Neural progenitor cell (in vitro differentiated cells): ENCODE measurements at regions not wholly inside any gene's neighbourhood (a gene's known extent, or its start where the extent isn't known, plus 50 kb on each side); places are given as distances from the start of the nearest gene placed in this dataset.

ENCODE experiments used
- DNase-seq: peaks from one replicate; pipeline ENCODE4 v3.0.0-alpha.2; 2016; ENCODE audit warnings: low spot score
- H2AFZ ChIP-seq: fragments of 200-600 bp; sonication (generic); replicated peaks from 2 replicates; pipeline ENCODE4 v1.6.1; 2016; ENCODE audit warnings: antibody characterized with exemption
- H3F3A ChIP-seq: fragments of 200-600 bp; sonication (generic); 2 replicates; pipeline ENCODE4 v1.6.1; 2016; ENCODE audit warnings: antibody characterized with exemption, low read depth
- H3K27ac ChIP-seq: fragments of 200-600 bp; sonication (generic); 2 replicates; pipeline ENCODE4 v1.5.1; 2016; ENCODE audit warnings: mild to moderate bottlenecking
- H3K27me3 ChIP-seq: fragments of 200-600 bp; sonication (generic); 2 replicates; pipeline ENCODE4 v1.6.1; 2016; ENCODE audit warnings: mild to moderate bottlenecking, moderate library complexity
- H3K36me3 ChIP-seq: fragments of 200-600 bp; sonication (generic); 2 replicates; pipeline ENCODE4 v1.5.1; 2016
- H3K4me1 ChIP-seq: fragments of 200-600 bp; sonication (generic); 2 replicates; pipeline ENCODE4 v1.6.1; 2016; ENCODE audit warnings: mixed run types
- H3K4me2 ChIP-seq: fragments of 200-600 bp; sonication (generic); 2 replicates; pipeline ENCODE4 v1.6.1; 2016
- H3K4me3 ChIP-seq: fragments of 200-600 bp; sonication (generic); 2 replicates; pipeline ENCODE4 v1.5.1; 2016
- H3K79me2 ChIP-seq: fragments of 200-600 bp; sonication (generic); 2 replicates; pipeline ENCODE4 v1.6.1; 2016; ENCODE audit warnings: low read depth
- H3K9ac ChIP-seq: fragments of 200-600 bp; sonication (generic); 2 replicates; pipeline ENCODE4 v1.6.1; 2016
- H3K9me3 ChIP-seq: fragments of 200-600 bp; sonication (generic); 2 replicates; pipeline ENCODE4 v1.5.1; 2016; ENCODE audit warnings: low read depth
- H4K20me1 ChIP-seq: fragments of 200-600 bp; sonication (generic); 2 replicates; pipeline ENCODE4 v1.6.1; 2016; ENCODE audit warnings: low read depth
- H3K27ac Mint-ChIP-seq: 3 replicates; pipeline ENCODE4 v1.8.0; 2021; ENCODE audit warnings: mixed read lengths
- H3K27me3 Mint-ChIP-seq: 2 replicates; pipeline ENCODE4 v1.8.0; 2022; ENCODE audit warnings: low read depth, mild to moderate bottlenecking, inconsistent platforms, moderate library complexity, mixed read lengths; ENCODE audit not compliant: insufficient read depth
- H3K36me3 Mint-ChIP-seq: 3 replicates; pipeline ENCODE4 v1.8.0; 2021; ENCODE audit warnings: mixed read lengths
- H3K4me1 Mint-ChIP-seq: 3 replicates; pipeline ENCODE4 v1.8.0; 2021; ENCODE audit warnings: mixed read lengths
- H3K4me3 Mint-ChIP-seq: 3 replicates; pipeline ENCODE4 v1.8.0; 2021; ENCODE audit warnings: mild to moderate bottlenecking, moderate library complexity, mixed read lengths
- H3K9me3 Mint-ChIP-seq: 3 replicates; pipeline ENCODE4 v1.8.0; 2020; ENCODE audit warnings: mixed read lengths
- CTCF ChIP-seq: fragments of 200-600 bp; sonication (generic); IDR thresholded peaks from 2 replicates; pipeline ENCODE4 v1.5.1; 2017; ENCODE audit warnings: antibody characterized with exemption, mild to moderate bottlenecking
- EZH2 ChIP-seq: fragments of 200-600 bp; sonication (generic); IDR thresholded peaks from 2 replicates; pipeline ENCODE4 v1.6.1; 2017; ENCODE audit warnings: antibody characterized with exemption, mild to moderate bottlenecking, moderate library complexity
- EZH2phosphoT487 ChIP-seq: fragments of 200-600 bp; sonication (generic); IDR thresholded peaks from 2 replicates; pipeline ENCODE4 v1.6.1; 2017; ENCODE audit warnings: antibody characterized with exemption

- no peaks in the 10 kb centered on the region for H3K79me2 ChIP-seq
- H3K4me3 Mint-ChIP-seq: no peak overlapping the region
- H3K4me2 ChIP-seq: no peak overlapping the region
- H2AFZ ChIP-seq: no peak overlapping the region
- no peak overlapping the region for H3K27ac ChIP-seq
- no peak overlapping the region for H3K9ac ChIP-seq
- H4K20me1 ChIP-seq: no peaks in the 10 kb centered on the region
- H3K27me3 ChIP-seq: no peaks in the 10 kb centered on the region
- H3K27ac Mint-ChIP-seq: peak overlapping the region; percentile 82
- H3F3A ChIP-seq: no peaks in the 10 kb centered on the region
- H3K36me3 Mint-ChIP-seq: no peaks in the 10 kb centered on the region
- peak; percentile 9 for DNase-seq
- H3K9me3 Mint-ChIP-seq: no peaks in the 10 kb centered on the region
- TF ChIP-seq EZH2phosphoT487 (no peak), EZH2 (no peak), CTCF (peak; percentile 39)
- H3K4me1 ChIP-seq: peaks cover 22% of the 10 kb centered on the region
- no peaks in the 10 kb centered on the region for H3K36me3 ChIP-seq
- no peak overlapping the region for H3K4me3 ChIP-seq
- peaks cover 14% of the 10 kb centered on the region for H3K4me1 Mint-ChIP-seq
- H3K9me3 ChIP-seq: no peaks in the 10 kb centered on the region
- H3K27me3 Mint-ChIP-seq: peaks cover 4% of the 10 kb centered on the region
These were observed 135.5 kb upstream of the SORCS3 start for GRCh38 chr10:104505521-104506042.

- H3K27ac Mint-ChIP-seq: no peak overlapping the region
- no peak overlapping the region for H3K4me3 Mint-ChIP-seq
- no peaks in the 10 kb centered on the region for H3K36me3 ChIP-seq
- H3K79me2 ChIP-seq: no peaks in the 10 kb centered on the region
- H3K27ac ChIP-seq: no peak overlapping the region
- peaks cover 11% of the 10 kb centered on the region for H3K4me1 Mint-ChIP-seq
- DNase-seq: no peak
- no peak overlapping the region for H3K4me2 ChIP-seq
- H2AFZ ChIP-seq: no peak overlapping the region
- H3K4me3 ChIP-seq: no peak overlapping the region
- no peaks in the 10 kb centered on the region for H4K20me1 ChIP-seq
- H3K27me3 Mint-ChIP-seq: peaks cover 4% of the 10 kb centered on the region
- H3F3A ChIP-seq: no peaks in the 10 kb centered on the region
- H3K4me1 ChIP-seq: no peaks in the 10 kb centered on the region
- TF ChIP-seq CTCF: no peak
- no peak for TF ChIP-seq EZH2
- no peak for TF ChIP-seq EZH2phosphoT487
- H3K27me3 ChIP-seq: no peaks in the 10 kb centered on the region
- no peak overlapping the region for H3K9ac ChIP-seq
- no peaks in the 10 kb centered on the region for H3K36me3 Mint-ChIP-seq
- no peaks in the 10 kb centered on the region for H3K9me3 Mint-ChIP-seq
- no peaks in the 10 kb centered on the region for H3K9me3 ChIP-seq
These were observed 131.1 kb upstream of the SORCS3 start for GRCh38 chr10:104509981-104510380.

GRCh38 chr10:104510644-104511043, 130.4 kb upstream of the SORCS3 start:
- no peak for TF ChIP-seq CTCF
- H3K27ac ChIP-seq: no peak overlapping the region
- H4K20me1 ChIP-seq: no peaks in the 10 kb centered on the region
- Mint-ChIP-seq H3K36me3 (no peaks in the 10 kb centered on the region), H3K27ac (no peak overlapping the region), H3K27me3 (peaks cover 4% of the 10 kb centered on the region), H3K9me3 (no peaks in the 10 kb centered on the region), H3K4me1 (peaks cover 12% of the 10 kb centered on the region), H3K4me3 (no peak overlapping the region)
- H3K4me3 ChIP-seq: no peak overlapping the region
- H3K4me1 ChIP-seq: no peaks in the 10 kb centered on the region
- DNase-seq: no peak
- no peak overlapping the region for H3K4me2 ChIP-seq
- H3K79me2 ChIP-seq: no peaks in the 10 kb centered on the region
- no peaks in the 10 kb centered on the region for H3F3A ChIP-seq
- no peak overlapping the region for H3K9ac ChIP-seq
- no peaks in the 10 kb centered on the region for H3K27me3 ChIP-seq
- no peaks in the 10 kb centered on the region for H3K36me3 ChIP-seq
- H2AFZ ChIP-seq: no peak overlapping the region
- H3K9me3 ChIP-seq: no peaks in the 10 kb centered on the region

GRCh38 chr10:104512800-104513199, 128.3 kb upstream of the SORCS3 start:
- H3K9me3 ChIP-seq: no peaks in the 10 kb centered on the region
- H3K79me2 ChIP-seq: no peaks in the 10 kb centered on the region
- no peak overlapping the region for H3K4me2 ChIP-seq
- Mint-ChIP-seq H3K4me3 (no peak overlapping the region), H3K27ac (no peak overlapping the region), H3K4me1 (peaks cover 9% of the 10 kb centered on the region), H3K27me3 (peaks cover 5% of the 10 kb centered on the region), H3K36me3 (no peaks in the 10 kb centered on the region), H3K9me3 (no peaks in the 10 kb centered on the region)
- H3K27ac ChIP-seq: no peak overlapping the region
- H3K9ac ChIP-seq: no peak overlapping the region
- H3K27me3 ChIP-seq: no peaks in the 10 kb centered on the region
- no peaks in the 10 kb centered on the region for H3F3A ChIP-seq
- H4K20me1 ChIP-seq: no peaks in the 10 kb centered on the region
- no peaks in the 10 kb centered on the region for H3K36me3 ChIP-seq
- no peak for DNase-seq
- no peaks in the 10 kb centered on the region for H3K4me1 ChIP-seq
- H2AFZ ChIP-seq: no peak overlapping the region
- H3K4me3 ChIP-seq: no peak overlapping the region
- no peak for TF ChIP-seq EZH2
- TF ChIP-seq CTCF: no peak
- no peak for TF ChIP-seq EZH2phosphoT487
